Stimulated activated naive B cell treated with anti-CD40 and anti-IgM and Interleukin-4, amounts not matched to agents 10 μg/mL and 1 μg/mL and 100 μg/mL, for 72 hours (primary cell): ENCODE measurements at regions not wholly inside any gene's neighbourhood (a gene's known extent, or its start where the extent isn't known, plus 50 kb on each side); places are given as distances from the start of the nearest gene placed in this dataset.

Experiments
- ATAC-seq, 2 donors: fragments of 150-1000 bp; cut with Tn5 transposase; replicated peaks; 2 replicates each; pipeline ENCODE4 v1.10.0; 2021; ENCODE audit warnings: moderate library complexity in 1 of 2
- DNase-seq: peaks from one replicate; pipeline ENCODE4 v3.0.0; 2021
- H3K27ac Mint-ChIP-seq: one replicate; pipeline ENCODE4 v1.8.0; 2022; ENCODE audit warnings: mild to moderate bottlenecking, mixed read lengths
- H3K27me3 Mint-ChIP-seq, 2 donors: one replicate each; pipeline ENCODE4 v1.8.0; 2022; ENCODE audit warnings: mixed read lengths in 2 of 2
- H3K36me3 Mint-ChIP-seq, 2 donors: one replicate each; pipeline ENCODE4 v1.8.0; 2022; ENCODE audit warnings: mixed read lengths in 2 of 2, mild to moderate bottlenecking in 1 of 2
- H3K4me1 Mint-ChIP-seq, 2 donors: one replicate each; pipeline ENCODE4 v1.8.0; 2022; ENCODE audit warnings: mixed read lengths in 2 of 2, mild to moderate bottlenecking in 1 of 2
- H3K4me3 Mint-ChIP-seq, 2 donors: one replicate each; pipeline ENCODE4 v1.8.0; 2022; ENCODE audit warnings: mild to moderate bottlenecking in 2 of 2, mixed read lengths in 2 of 2, moderate library complexity in 1 of 2
- H3K9me3 Mint-ChIP-seq, 2 donors: one replicate each; pipeline ENCODE4 v1.8.0; 2022; ENCODE audit warnings: mixed read lengths in 2 of 2, mild to moderate bottlenecking in 1 of 2

- H3K27ac Mint-ChIP-seq: no peak overlapping the region
- ATAC-seq (no peak), DNase-seq (no peak)
- no peaks in the 10 kb centered on the region for H3K27me3 Mint-ChIP-seq
- no peak overlapping the region for H3K4me3 Mint-ChIP-seq
- peaks cover 5 to 10% of the 10 kb centered on the region in 2 donors for H3K4me1 Mint-ChIP-seq
- no peaks in the 10 kb centered on the region for H3K9me3 Mint-ChIP-seq
- H3K36me3 Mint-ChIP-seq: no peaks in the 10 kb centered on the region
These were observed 269.3 kb upstream of the PRDM1 start for GRCh38 chr6:105816847-105817246.

- H3K4me3 Mint-ChIP-seq: no peak overlapping the region
- no peak for DNase-seq
These were observed 270.2 kb upstream of the PRDM1 start for GRCh38 chr6:105815661-105816555.

GRCh38 chr6:105814745-105815536, 271.2 kb upstream of the PRDM1 start:
- ATAC-seq: no peak
- DNase-seq: no peak
- Mint-ChIP-seq H3K27ac (no peak overlapping the region), H3K4me1 (peaks cover 9 to 11% of the 10 kb centered on the region in 2 donors), H3K27me3 (peaks cover 0 to 7% of the 10 kb centered on the region in 2 donors), H3K36me3 (no peaks in the 10 kb centered on the region), H3K9me3 (no peaks in the 10 kb centered on the region), H3K4me3 (no peak overlapping the region)

More at GRCh38 chr6:105815661-105816555, 270.2 kb upstream of the PRDM1 start:
- Mint-ChIP-seq H3K4me1 (peaks cover 5 to 8% of the 10 kb centered on the region in 2 donors), H3K27ac (no peak overlapping the region), H3K9me3 (no peaks in the 10 kb centered on the region), H3K36me3 (no peaks in the 10 kb centered on the region), H3K27me3 (no peaks in the 10 kb centered on the region)
- no peak for ATAC-seq

GRCh38 chr6:105810922-105811482, 275.1 kb upstream of the PRDM1 start:
- Mint-ChIP-seq H3K27ac (no peak overlapping the region), H3K9me3 (peaks cover 0 to 1% of the 10 kb centered on the region in 2 donors), H3K4me1 (peaks cover 5 to 7% of the 10 kb centered on the region in 2 donors), H3K36me3 (no peaks in the 10 kb centered on the region), H3K4me3 (no peak overlapping the region), H3K27me3 (peaks cover 0 to 9% of the 10 kb centered on the region in 2 donors)
- ATAC-seq: no peak
- DNase-seq: no peak

GRCh38 chr6:105810105-105810921, 275.8 kb upstream of the PRDM1 start:
- peaks cover 0 to 1% of the 10 kb centered on the region in 2 donors for H3K9me3 Mint-ChIP-seq
- no peak for DNase-seq
- ATAC-seq: peak; percentile 64 to 67
- H3K4me3 Mint-ChIP-seq: no peak overlapping the region
- peaks cover 0 to 9% of the 10 kb centered on the region in 2 donors for H3K27me3 Mint-ChIP-seq
- H3K36me3 Mint-ChIP-seq: no peaks in the 10 kb centered on the region
- H3K27ac Mint-ChIP-seq: no peak overlapping the region
- H3K4me1 Mint-ChIP-seq: peaks cover 5 to 7% of the 10 kb centered on the region in 2 donors

- H3K27me3 Mint-ChIP-seq: peaks cover 0 to 9% of the 10 kb centered on the region in 2 donors
- H3K27ac Mint-ChIP-seq: no peak overlapping the region
- no peak for DNase-seq
- ATAC-seq: no peak
- peaks cover 0 to 1% of the 10 kb centered on the region in 2 donors for H3K9me3 Mint-ChIP-seq
- peaks cover 5 to 7% of the 10 kb centered on the region in 2 donors for H3K4me1 Mint-ChIP-seq
- no peak overlapping the region for H3K4me3 Mint-ChIP-seq
- H3K36me3 Mint-ChIP-seq: no peaks in the 10 kb centered on the region
These were observed 277.6 kb upstream of the PRDM1 start for GRCh38 chr6:105808571-105808970.

GRCh38 chr6:105807905-105808304, 278.2 kb upstream of the PRDM1 start:
- Mint-ChIP-seq H3K27me3 (peaks cover 0 to 9% of the 10 kb centered on the region in 2 donors), H3K9me3 (peaks cover 0 to 1% of the 10 kb centered on the region in 2 donors), H3K4me3 (no peak overlapping the region), H3K27ac (no peak overlapping the region), H3K4me1 (peaks cover 5 to 7% of the 10 kb centered on the region in 2 donors), H3K36me3 (no peaks in the 10 kb centered on the region)
- ATAC-seq (no peak), DNase-seq (no peak)

- peaks cover 5 to 7% of the 10 kb centered on the region in 2 donors for H3K4me1 Mint-ChIP-seq
- peaks cover 0 to 9% of the 10 kb centered on the region in 2 donors for H3K27me3 Mint-ChIP-seq
- no peak for ATAC-seq
These were observed 279.6 kb upstream of the PRDM1 start for GRCh38 chr6:105806486-105806920.

GRCh38 chr6:105805501-105806023, 280.6 kb upstream of the PRDM1 start:
- H3K27ac Mint-ChIP-seq: no peak overlapping the region
- peaks cover 0 to 8% of the 10 kb centered on the region in 2 donors for H3K27me3 Mint-ChIP-seq
- H3K36me3 Mint-ChIP-seq: no peaks in the 10 kb centered on the region
- H3K4me3 Mint-ChIP-seq: no peak overlapping the region
- DNase-seq (no peak), ATAC-seq (no peak)
- peaks cover 0 to 1% of the 10 kb centered on the region in 2 donors for H3K9me3 Mint-ChIP-seq
- peaks cover 4% of the 10 kb centered on the region in 2 donors for H3K4me1 Mint-ChIP-seq

More at GRCh38 chr6:105806486-105806920, 279.6 kb upstream of the PRDM1 start:
- Mint-ChIP-seq H3K27ac (no peak overlapping the region), H3K9me3 (peaks cover 0 to 1% of the 10 kb centered on the region in 2 donors), H3K36me3 (no peaks in the 10 kb centered on the region), H3K4me3 (no peak overlapping the region)
- no peak for DNase-seq

GRCh38 chr6:105804424-105804823, 281.7 kb upstream of the PRDM1 start:
- Mint-ChIP-seq H3K9me3 (peaks cover 0 to 1% of the 10 kb centered on the region in 2 donors), H3K4me3 (no peak overlapping the region), H3K36me3 (no peaks in the 10 kb centered on the region), H3K27ac (no peak overlapping the region), H3K27me3 (no peaks in the 10 kb centered on the region), H3K4me1 (no peaks in the 10 kb centered on the region)
- DNase-seq (no peak), ATAC-seq (no peak)

GRCh38 chr6:105804000-105804399, 282.1 kb upstream of the PRDM1 start:
- no peak overlapping the region for H3K4me3 Mint-ChIP-seq
- no peak overlapping the region for H3K27ac Mint-ChIP-seq
- no peak for DNase-seq
- ATAC-seq: no peak
- H3K36me3 Mint-ChIP-seq: no peaks in the 10 kb centered on the region
- H3K27me3 Mint-ChIP-seq: no peaks in the 10 kb centered on the region
- H3K4me1 Mint-ChIP-seq: peaks cover 0 to 1% of the 10 kb centered on the region in 2 donors
- H3K9me3 Mint-ChIP-seq: peaks cover 0 to 1% of the 10 kb centered on the region in 2 donors

- ATAC-seq (no peak), DNase-seq (no peak)
- H3K4me1 Mint-ChIP-seq: peaks cover 0 to 1% of the 10 kb centered on the region in 2 donors
- H3K9me3 Mint-ChIP-seq: peaks cover 0 to 1% of the 10 kb centered on the region in 2 donors
- H3K4me3 Mint-ChIP-seq: no peak overlapping the region
- H3K27me3 Mint-ChIP-seq: no peaks in the 10 kb centered on the region
- no peaks in the 10 kb centered on the region for H3K36me3 Mint-ChIP-seq
- no peak overlapping the region for H3K27ac Mint-ChIP-seq
These were observed 282.7 kb upstream of the PRDM1 start for GRCh38 chr6:105803442-105803841.

- peaks cover 0 to 1% of the 10 kb centered on the region in 2 donors for H3K9me3 Mint-ChIP-seq
- ATAC-seq: no peak
- H3K4me1 Mint-ChIP-seq: peaks cover 0 to 1% of the 10 kb centered on the region in 2 donors
These were observed 283.4 kb upstream of the PRDM1 start for GRCh38 chr6:105802703-105803102.

More at GRCh38 chr6:105802703-105803102, 283.4 kb upstream of the PRDM1 start:
- Mint-ChIP-seq H3K27me3 (no peaks in the 10 kb centered on the region), H3K36me3 (no peaks in the 10 kb centered on the region), H3K27ac (no peak overlapping the region), H3K4me3 (no peak overlapping the region)
- no peak for DNase-seq
